Gastroesophageal sphincter (tissue), 4 donors: ENCODE measurements at regions not wholly inside any gene's neighbourhood (a gene's known extent, or its start where the extent isn't known, plus 50 kb on each side); places are given as distances from the start of the nearest gene placed in this dataset.

Experiments used
- ATAC-seq: fragments of 150-250 bp; one replicate; pipeline ENCODE4 v1.9.1; 2016; ENCODE audit warnings: mild to moderate bottlenecking, moderate library complexity
- H3K27ac ChIP-seq, 4 donors: fragments of 200-600 bp; sonication (generic) in 3 of 4; 1 replicate in 3 of 4; 2 replicates in 1 of 4; pipeline ENCODE4 v1.5.1; 2016 to 2019
- H3K27me3 ChIP-seq: fragments of 200-600 bp; sonication (generic); one replicate; pipeline ENCODE4 v1.5.1; 2019
- H3K36me3 ChIP-seq, 2 donors: fragments of 200-600 bp; sonication (generic); one replicate each; pipeline ENCODE4 v1.5.1; 2019; ENCODE audit warnings: control low read depth in 1 of 2
- H3K4me1 ChIP-seq, 3 donors: fragments of 200-600 bp; sonication (generic); 1 replicate in 2 of 3; 2 replicates in 1 of 3; pipeline ENCODE4 v1.5.1; 2016 to 2019; ENCODE audit warnings: control low read depth in 2 of 3
- H3K4me3 ChIP-seq, 2 donors: fragments of 200-600 bp; sonication (generic); one replicate each; pipeline ENCODE4 v1.5.1; 2019; ENCODE audit warnings: mild to moderate bottlenecking in 1 of 2, moderate library complexity in 1 of 2
- H3K9me3 ChIP-seq, 3 donors: fragments of 200-600 bp; sonication (generic); one replicate each; pipeline ENCODE4 v1.5.1; 2017 to 2019; ENCODE audit warnings: control low read depth in 2 of 3
- CTCF ChIP-seq, 4 experiments: fragments of 200-600 bp in 2 of 4; fragments of 450-650 bp in 2 of 4; sonication (generic) in 1 of 4; IDR thresholded peaks; one replicate each; pipeline ENCODE4 v1.5.1; 2017 to 2019; ENCODE audit warnings: antibody characterized with exemption in 4 of 4, mild to moderate bottlenecking in 2 of 4, moderate library complexity in 2 of 4
- EP300 ChIP-seq: sonication (generic); formaldehyde crosslinking; IDR thresholded peaks from one replicate; pipeline ENCODE4 v1.6.1; 2017; ENCODE audit warnings: antibody characterized with exemption, mild to moderate bottlenecking
- POLR2A ChIP-seq, 2 donors: fragments of 450-650 bp; IDR thresholded peaks; one replicate each; pipeline ENCODE4 v1.6.1; 2017; ENCODE audit warnings: antibody characterized with exemption in 2 of 2, mild to moderate bottlenecking in 2 of 2, moderate library complexity in 1 of 2
- POLR2AphosphoS5 ChIP-seq: sonication (generic); formaldehyde crosslinking; IDR thresholded peaks from one replicate; pipeline ENCODE4 v1.6.1; 2017; ENCODE audit warnings: antibody characterized with exemption
- WGBS, 2 donors: methylation state at CpG; one replicate each; pipeline ENCODE4 v1.1.5; 2018; ENCODE audit warnings: low coverage in 1 of 2; 5-methylcytosine and 5-hydroxymethylcytosine counted together

- no peak for ATAC-seq
- no peak overlapping the region for H3K4me3 ChIP-seq
- H3K36me3 ChIP-seq: no peaks in the 10 kb centered on the region
- TF ChIP-seq POLR2AphosphoS5: no peak
- TF ChIP-seq POLR2A (IDR thresholded peaks at IDR 0.05): no peak
- no peak for TF ChIP-seq CTCF (IDR thresholded peaks at IDR 0.05)
- no peak for TF ChIP-seq EP300
- no peaks in the 10 kb centered on the region for H3K9me3 ChIP-seq
- no peak overlapping the region for H3K27ac ChIP-seq
- no peaks in the 10 kb centered on the region for H3K27me3 ChIP-seq
- WGBS, 2 donors: 86 to 100% methylated on average over 1 of the region's 1 CpG
- no peaks in the 10 kb centered on the region for H3K4me1 ChIP-seq
Measured at GRCh38 chr11:29093416-29094120, 923.3 kb downstream of the KCNA4 start.

- H3K4me1 ChIP-seq: no peaks in the 10 kb centered on the region
- no peaks in the 10 kb centered on the region for H3K27me3 ChIP-seq
- no peak for ATAC-seq
- TF ChIP-seq CTCF (IDR thresholded peaks at IDR 0.05) (no peak), POLR2AphosphoS5 (no peak), POLR2A (IDR thresholded peaks at IDR 0.05) (no peak), EP300 (no peak)
- H3K9me3 ChIP-seq: no peaks in the 10 kb centered on the region
- no peak overlapping the region for H3K4me3 ChIP-seq
- no peak overlapping the region for H3K27ac ChIP-seq
- no peaks in the 10 kb centered on the region for H3K36me3 ChIP-seq
- WGBS, 2 donors: 0% methylated on average over 1 of the region's 1 CpG
Measured at GRCh38 chr11:29087200-29087812, 929.5 kb downstream of the KCNA4 start.

GRCh38 chr11:29075726-29076125 is 941.1 kb downstream of the KCNA4 start:
- H3K4me1 ChIP-seq: no peaks in the 10 kb centered on the region
- no peak for ATAC-seq
- H3K36me3 ChIP-seq: no peaks in the 10 kb centered on the region
- H3K27ac ChIP-seq: no peak overlapping the region
- WGBS, 2 donors: 80% methylated on average over 1 of the region's 2 CpGs; no CpG with 5 or more reads in 1 of the 2 donors
- TF ChIP-seq EP300 (no peak), CTCF (IDR thresholded peaks at IDR 0.05) (no peak), POLR2AphosphoS5 (no peak), POLR2A (IDR thresholded peaks at IDR 0.05) (no peak)
- H3K27me3 ChIP-seq: no peaks in the 10 kb centered on the region
- no peak overlapping the region for H3K4me3 ChIP-seq
- H3K9me3 ChIP-seq: peaks cover 0 to 36% (median 0%) of the 10 kb centered on the region in 3 donors

- Histone ChIP-seq H3K9me3 (no peaks in the 10 kb centered on the region), H3K4me1 (no peaks in the 10 kb centered on the region), H3K36me3 (no peaks in the 10 kb centered on the region), H3K27me3 (no peaks in the 10 kb centered on the region), H3K4me3 (no peak overlapping the region), H3K27ac (no peak overlapping the region)
- TF ChIP-seq POLR2AphosphoS5 (no peak), EP300 (no peak), CTCF (IDR thresholded peaks at IDR 0.05) (no peak), POLR2A (IDR thresholded peaks at IDR 0.05) (no peak)
- no peak for ATAC-seq
- WGBS, 2 donors: 49 to 55% methylated on average over 3 of the region's 3 CpGs
Measured at GRCh38 chr11:29063630-29064361, 953.0 kb downstream of the KCNA4 start.
